AG04450 (cell line): ENCODE measurements at regions not wholly inside any gene's neighbourhood (a gene's known extent, or its start where the extent isn't known, plus 50 kb on each side); places are given as distances from the start of the nearest gene placed in this dataset.

Source experiments
- CTCF ChIA-PET: fragments of 300-600, 350-600 bp; formaldehyde crosslinking; extraction: SDS; loops from one replicate; lab custom pipeline; 2022; ENCODE audit warnings: antibody characterized with exemption, inconsistent platforms; lab: Charles Lee
- POLR2A ChIA-PET: fragments of 350-600 bp; formaldehyde crosslinking; extraction: SDS; loops from one replicate; lab custom pipeline; 2021; ENCODE audit warnings: antibody characterized with exemption, inconsistent platforms; lab: Yijun Ruan, JAX
- DNase-seq: peaks from one replicate; pipeline ENCODE4 v3.0.0-alpha.2; 2011; ENCODE audit warnings: low read depth, low spot score
- H3K27ac ChIP-seq: one replicate; pipeline ENCODE4 v1.5.1; 2012; ENCODE audit warnings: low read depth, low read length, control low read depth
- H3K27me3 ChIP-seq: one replicate; pipeline ENCODE4 v1.6.0; 2012; ENCODE audit warnings: low read length; ENCODE audit not compliant: control insufficient read depth, insufficient read depth
- H3K4me3 ChIP-seq: 2 replicates; pipeline ENCODE4 v1.5.1; 2011; ENCODE audit warnings: mild to moderate bottlenecking, low read depth, low read length, control low read depth
- H3K9me3 ChIP-seq: 2 replicates; pipeline ENCODE4 v1.5.1; 2012; ENCODE audit warnings: low read length; ENCODE audit not compliant: control insufficient read depth, insufficient read depth
- TF ChIP-seq, protein P1 (sequence below): IDR thresholded peaks from 2 replicates; pipeline ENCODE4 v1.5.1; 2011; ENCODE audit warnings: low read depth, low read length, control low read depth, inconsistent platforms

DNA sequence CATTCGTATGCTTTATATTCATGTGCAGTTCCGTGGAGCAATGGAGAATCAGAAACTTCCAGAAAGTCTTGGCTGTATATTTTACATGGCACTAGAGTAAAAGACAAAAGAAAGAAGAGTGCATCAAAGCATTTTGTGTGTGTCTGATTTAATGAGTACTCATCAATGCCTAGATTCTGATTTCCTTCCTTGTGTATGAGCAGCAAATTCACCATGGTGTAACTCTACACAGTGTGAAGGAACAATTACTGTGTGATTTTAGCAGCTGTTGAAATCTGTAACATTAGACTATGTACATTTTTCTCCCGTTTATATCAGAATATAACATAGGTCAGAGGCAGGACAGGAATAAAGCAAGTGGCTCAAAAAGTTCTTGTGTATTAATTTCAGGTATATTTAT lies 102.0 kb upstream of the TSC22D2 start:
- no peak overlapping the region for H3K4me3 ChIP-seq
- peaks cover 12% of the 10 kb centered on the region for H3K9me3 ChIP-seq
- H3K27ac ChIP-seq, result no peak overlapping the region
- CTCF ChIA-PET, result interaction anchor here (0.6 kb wide), 1 partner anchor 177 kb away, joined by 3 read pairs; no protein-coding TSS in a partner anchor
- no peaks in the 10 kb centered on the region for H3K27me3 ChIP-seq
- no peak for DNase-seq
- POLR2A ChIA-PET, result no interaction called here
- TF ChIP-seq, protein P1, sequence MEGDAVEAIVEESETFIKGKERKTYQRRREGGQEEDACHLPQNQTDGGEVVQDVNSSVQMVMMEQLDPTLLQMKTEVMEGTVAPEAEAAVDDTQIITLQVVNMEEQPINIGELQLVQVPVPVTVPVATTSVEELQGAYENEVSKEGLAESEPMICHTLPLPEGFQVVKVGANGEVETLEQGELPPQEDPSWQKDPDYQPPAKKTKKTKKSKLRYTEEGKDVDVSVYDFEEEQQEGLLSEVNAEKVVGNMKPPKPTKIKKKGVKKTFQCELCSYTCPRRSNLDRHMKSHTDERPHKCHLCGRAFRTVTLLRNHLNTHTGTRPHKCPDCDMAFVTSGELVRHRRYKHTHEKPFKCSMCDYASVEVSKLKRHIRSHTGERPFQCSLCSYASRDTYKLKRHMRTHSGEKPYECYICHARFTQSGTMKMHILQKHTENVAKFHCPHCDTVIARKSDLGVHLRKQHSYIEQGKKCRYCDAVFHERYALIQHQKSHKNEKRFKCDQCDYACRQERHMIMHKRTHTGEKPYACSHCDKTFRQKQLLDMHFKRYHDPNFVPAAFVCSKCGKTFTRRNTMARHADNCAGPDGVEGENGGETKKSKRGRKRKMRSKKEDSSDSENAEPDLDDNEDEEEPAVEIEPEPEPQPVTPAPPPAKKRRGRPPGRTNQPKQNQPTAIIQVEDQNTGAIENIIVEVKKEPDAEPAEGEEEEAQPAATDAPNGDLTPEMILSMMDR, result no peak

- no peak for DNase-seq
Observed at GRCh38 chr3:150303768-150304167, 104.3 kb upstream of the TSC22D2 start.

DNA sequence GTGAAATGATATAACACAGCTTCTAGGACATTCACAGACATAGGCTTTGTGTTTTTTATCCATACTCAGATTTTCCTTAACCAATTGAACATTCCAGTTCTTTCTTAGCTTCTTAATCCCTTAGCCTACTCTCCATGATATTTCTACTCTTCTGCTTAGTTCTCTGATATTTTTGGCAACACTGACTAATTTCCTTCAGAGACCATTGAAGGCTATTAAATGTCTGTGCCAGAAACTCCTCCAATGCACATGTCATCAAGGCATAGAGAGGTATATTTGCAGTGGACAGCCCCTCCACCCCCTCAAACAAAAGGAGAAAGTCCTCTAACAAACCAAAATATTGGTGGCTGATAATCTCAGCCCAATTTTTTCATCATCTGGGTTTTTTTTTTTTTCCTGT lies 105.9 kb upstream of the TSC22D2 start:
- DNase-seq, result no peak
- no peak overlapping the region for H3K27ac ChIP-seq
- CTCF ChIA-PET, result no interaction called here

More at GRCh38 chr3:150303768-150304167, 104.3 kb upstream of the TSC22D2 start:
- ChIA-PET CTCF (no interaction called here), POLR2A (interaction anchor here (1.1 kb wide), 1 partner anchor 104 kb away, joined by 3 read pairs; the partner anchor contains the start of gene TSC22D2)
- Histone ChIP-seq H3K27me3 (no peaks in the 10 kb centered on the region), H3K27ac (no peak overlapping the region), H3K4me3 (no peak overlapping the region), H3K9me3 (peaks cover 8% of the 10 kb centered on the region; the same call in 1 of the 2 replicates)
- TF ChIP-seq, protein P1, result peak; percentile 21; the same call in 1 of the 2 replicates

DNA sequence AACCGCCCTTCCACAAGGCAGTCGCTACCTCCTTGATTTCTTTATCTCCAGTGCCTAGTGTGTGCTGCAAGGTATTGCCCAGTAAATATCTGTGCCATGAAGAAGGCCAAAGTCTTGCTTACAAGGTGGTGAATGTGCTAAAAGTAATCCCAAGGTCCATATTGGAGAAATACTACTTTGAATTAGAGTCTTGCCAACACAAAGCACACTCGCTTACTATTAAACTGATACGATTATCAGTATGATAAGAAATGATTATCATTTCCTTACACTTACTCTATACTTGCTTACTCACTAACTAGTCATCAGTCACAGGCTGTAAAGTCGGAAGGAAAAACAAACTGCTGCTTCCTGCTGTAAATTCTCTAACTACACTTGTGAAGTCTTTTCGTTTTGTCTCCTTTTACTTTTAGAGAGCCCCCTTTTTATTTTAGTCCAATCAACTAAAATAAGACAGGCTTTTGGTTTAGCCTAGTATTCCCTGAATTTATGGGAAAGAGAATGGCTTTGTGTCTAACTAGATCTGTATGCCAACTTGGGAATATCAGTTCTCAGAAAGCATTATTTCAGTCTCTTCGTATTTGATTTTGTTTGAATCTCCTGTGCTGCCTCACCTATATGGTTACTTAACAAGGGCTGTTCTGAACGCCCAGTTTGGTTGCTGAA lies 107.1 kb upstream of the TSC22D2 start:
- no peaks in the 10 kb centered on the region for H3K27me3 ChIP-seq
- DNase-seq, result no peak
- H3K4me3 ChIP-seq, result no peak overlapping the region
- TF ChIP-seq, protein P1, result no peak
- CTCF ChIA-PET, result no interaction called here
- POLR2A ChIA-PET, result no interaction called here
- no peaks in the 10 kb centered on the region for H3K9me3 ChIP-seq
- H3K27ac ChIP-seq, result no peak overlapping the region

More for the DNA sequence above, 105.9 kb upstream of the TSC22D2 start:
- Histone ChIP-seq H3K9me3 (0 out of 2 replicates have a peak, but pooled peaks cover 3% of the 10 kb centered on the region), H3K27me3 (no peaks in the 10 kb centered on the region), H3K4me3 (no peak overlapping the region)
- POLR2A ChIA-PET, result no interaction called here
- TF ChIP-seq, protein P1, result no peak

DNA sequence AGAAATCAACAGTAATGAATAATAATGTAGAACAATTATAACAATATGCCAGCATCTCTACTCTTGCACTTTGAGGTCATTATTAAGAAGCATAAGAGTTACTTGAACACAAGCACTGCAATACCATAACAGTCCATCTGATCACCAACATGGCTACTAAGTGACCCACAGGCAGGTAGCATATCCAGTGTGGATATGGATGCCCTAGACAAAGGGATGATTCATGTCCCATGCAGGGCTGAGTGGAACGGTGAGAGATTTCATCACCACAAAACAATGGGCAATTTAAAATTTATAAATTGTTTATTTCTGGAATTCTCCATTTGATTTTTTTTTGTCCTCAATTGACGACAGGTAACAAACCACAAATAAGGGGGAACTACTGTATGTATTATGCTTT lies 107.7 kb upstream of the TSC22D2 start:
- H3K27ac ChIP-seq, result no peak overlapping the region
- TF ChIP-seq, protein P1, result no peak
- no peak overlapping the region for H3K4me3 ChIP-seq
- no peak for DNase-seq
- ChIA-PET CTCF (no interaction called here), POLR2A (no interaction called here)
- H3K27me3 ChIP-seq, result no peaks in the 10 kb centered on the region
- H3K9me3 ChIP-seq, result no peaks in the 10 kb centered on the region
